ENCODE measurements at regions not wholly inside any gene's neighbourhood (a gene's known extent, or its start where the extent isn't known, plus 50 kb on each side); places are given as distances from the start of the nearest gene placed in this dataset.

- H3K4me1 ChIP-seq (ENCODE audit: control insufficient read depth, insufficient read depth, low read length, unreplicated experiment): no peaks in the 10 kb centered on the region
- H3K27me3 ChIP-seq (ENCODE audit: insufficient read depth, low read length): no peaks in the 10 kb centered on the region
- no peak overlapping the region for H3K4me3 ChIP-seq (ENCODE audit: low read depth, low read length)
- H3K79me2 ChIP-seq (ENCODE audit: control insufficient read depth, insufficient read depth, low read length, unreplicated experiment): no peaks in the 10 kb centered on the region
- H3K36me3 ChIP-seq (ENCODE audit: insufficient read depth, low read length): no peaks in the 10 kb centered on the region
- no peak overlapping the region for H2AFZ ChIP-seq (ENCODE audit: low read length, unreplicated experiment)
- no peak overlapping the region for H3K27ac ChIP-seq (ENCODE audit: low read depth, low read length)
Observed at GRCh38 chr1:163652441-163652840, 330.7 kb downstream of the NUF2 start.

GRCh38 chr1:163655565-163655964 lies 333.8 kb downstream of the NUF2 start:
- H2AFZ ChIP-seq (ENCODE audit: low read length, unreplicated experiment): no peak overlapping the region
- no peak overlapping the region for H3K27ac ChIP-seq (ENCODE audit: low read depth, low read length)
- H3K27me3 ChIP-seq (ENCODE audit: insufficient read depth, low read length): no peaks in the 10 kb centered on the region
- H3K79me2 ChIP-seq (ENCODE audit: control insufficient read depth, insufficient read depth, low read length, unreplicated experiment): no peaks in the 10 kb centered on the region
- H3K36me3 ChIP-seq (ENCODE audit: insufficient read depth, low read length): no peaks in the 10 kb centered on the region
- no peak overlapping the region for H3K4me3 ChIP-seq (ENCODE audit: low read depth, low read length)
- no peaks in the 10 kb centered on the region for H3K4me1 ChIP-seq (ENCODE audit: control insufficient read depth, insufficient read depth, low read length, unreplicated experiment)

- no peaks in the 10 kb centered on the region for H3K36me3 ChIP-seq (ENCODE audit: insufficient read depth, low read length)
- no peaks in the 10 kb centered on the region for H3K79me2 ChIP-seq (ENCODE audit: control insufficient read depth, insufficient read depth, low read length, unreplicated experiment)
- H2AFZ ChIP-seq (ENCODE audit: low read length, unreplicated experiment): no peak overlapping the region
- H3K4me1 ChIP-seq (ENCODE audit: control insufficient read depth, insufficient read depth, low read length, unreplicated experiment): no peaks in the 10 kb centered on the region
- H3K27me3 ChIP-seq (ENCODE audit: insufficient read depth, low read length): no peaks in the 10 kb centered on the region
- no peak overlapping the region for H3K27ac ChIP-seq (ENCODE audit: low read depth, low read length)
- H3K4me3 ChIP-seq (ENCODE audit: low read depth, low read length): no peak overlapping the region
Observed at GRCh38 chr1:163656095-163656759, 334.5 kb downstream of the NUF2 start.

- Histone ChIP-seq H3K27ac (ENCODE audit: low read depth, low read length) (no peak overlapping the region), H3K4me1 (ENCODE audit: control insufficient read depth, insufficient read depth, low read length, unreplicated experiment) (no peaks in the 10 kb centered on the region), H3K4me3 (ENCODE audit: low read depth, low read length) (no peak overlapping the region), H3K27me3 (ENCODE audit: insufficient read depth, low read length) (no peaks in the 10 kb centered on the region), H3K36me3 (ENCODE audit: insufficient read depth, low read length) (no peaks in the 10 kb centered on the region), H2AFZ (ENCODE audit: low read length, unreplicated experiment) (no peak overlapping the region), H3K79me2 (ENCODE audit: control insufficient read depth, insufficient read depth, low read length, unreplicated experiment) (no peaks in the 10 kb centered on the region)
Observed at GRCh38 chr1:163657719-163658118, 336.0 kb downstream of the NUF2 start.

- Histone ChIP-seq H3K4me3 (ENCODE audit: low read depth, low read length) (no peak overlapping the region), H3K27ac (ENCODE audit: low read depth, low read length) (no peak overlapping the region), H3K79me2 (ENCODE audit: control insufficient read depth, insufficient read depth, low read length, unreplicated experiment) (no peaks in the 10 kb centered on the region), H2AFZ (ENCODE audit: low read length, unreplicated experiment) (no peak overlapping the region), H3K27me3 (ENCODE audit: insufficient read depth, low read length) (no peaks in the 10 kb centered on the region), H3K36me3 (ENCODE audit: insufficient read depth, low read length) (no peaks in the 10 kb centered on the region), H3K4me1 (ENCODE audit: control insufficient read depth, insufficient read depth, low read length, unreplicated experiment) (no peaks in the 10 kb centered on the region)
Observed at GRCh38 chr1:163661391-163661790, 339.6 kb downstream of the NUF2 start.

GRCh38 chr1:163664671-163665335 lies 343.0 kb downstream of the NUF2 start:
- H3K36me3 ChIP-seq (ENCODE audit: insufficient read depth, low read length): no peaks in the 10 kb centered on the region
- H3K27ac ChIP-seq (ENCODE audit: low read depth, low read length): no peak overlapping the region
- H3K4me3 ChIP-seq (ENCODE audit: low read depth, low read length): no peak overlapping the region
- no peaks in the 10 kb centered on the region for H3K4me1 ChIP-seq (ENCODE audit: control insufficient read depth, insufficient read depth, low read length, unreplicated experiment)
- no peaks in the 10 kb centered on the region for H3K27me3 ChIP-seq (ENCODE audit: insufficient read depth, low read length)
- no peaks in the 10 kb centered on the region for H3K79me2 ChIP-seq (ENCODE audit: control insufficient read depth, insufficient read depth, low read length, unreplicated experiment)
- H2AFZ ChIP-seq (ENCODE audit: low read length, unreplicated experiment): no peak overlapping the region

- no peaks in the 10 kb centered on the region for H3K27me3 ChIP-seq (ENCODE audit: insufficient read depth, low read length)
- no peaks in the 10 kb centered on the region for H3K79me2 ChIP-seq (ENCODE audit: control insufficient read depth, insufficient read depth, low read length, unreplicated experiment)
- H3K4me1 ChIP-seq (ENCODE audit: control insufficient read depth, insufficient read depth, low read length, unreplicated experiment): no peaks in the 10 kb centered on the region
- no peak overlapping the region for H3K27ac ChIP-seq (ENCODE audit: low read depth, low read length)
- H2AFZ ChIP-seq (ENCODE audit: low read length, unreplicated experiment): no peak overlapping the region
- no peaks in the 10 kb centered on the region for H3K36me3 ChIP-seq (ENCODE audit: insufficient read depth, low read length)
- H3K4me3 ChIP-seq (ENCODE audit: low read depth, low read length): no peak overlapping the region
Observed at GRCh38 chr1:163668472-163668871, 346.7 kb downstream of the NUF2 start.

- H3K36me3 ChIP-seq (ENCODE audit: insufficient read depth, low read length): no peaks in the 10 kb centered on the region
- H3K4me1 ChIP-seq (ENCODE audit: control insufficient read depth, insufficient read depth, low read length, unreplicated experiment): no peaks in the 10 kb centered on the region
- no peaks in the 10 kb centered on the region for H3K27me3 ChIP-seq (ENCODE audit: insufficient read depth, low read length)
- H3K79me2 ChIP-seq (ENCODE audit: control insufficient read depth, insufficient read depth, low read length, unreplicated experiment): no peaks in the 10 kb centered on the region
- H3K4me3 ChIP-seq (ENCODE audit: low read depth, low read length): no peak overlapping the region
- H2AFZ ChIP-seq (ENCODE audit: low read length, unreplicated experiment): no peak overlapping the region
- H3K27ac ChIP-seq (ENCODE audit: low read depth, low read length): no peak overlapping the region
Observed at GRCh38 chr1:163670989-163671757, 349.4 kb downstream of the NUF2 start.

GRCh38 chr1:163672976-163673758 lies 351.4 kb downstream of the NUF2 start:
- Histone ChIP-seq H3K27ac (ENCODE audit: low read depth, low read length) (no peak overlapping the region), H2AFZ (ENCODE audit: low read length, unreplicated experiment) (no peak overlapping the region), H3K27me3 (ENCODE audit: insufficient read depth, low read length) (no peaks in the 10 kb centered on the region), H3K4me1 (ENCODE audit: control insufficient read depth, insufficient read depth, low read length, unreplicated experiment) (no peaks in the 10 kb centered on the region), H3K4me3 (ENCODE audit: low read depth, low read length) (no peak overlapping the region), H3K79me2 (ENCODE audit: control insufficient read depth, insufficient read depth, low read length, unreplicated experiment) (no peaks in the 10 kb centered on the region), H3K36me3 (ENCODE audit: insufficient read depth, low read length) (no peaks in the 10 kb centered on the region)

GRCh38 chr1:163673759-163674151 lies 352.0 kb downstream of the NUF2 start:
- Histone ChIP-seq H3K79me2 (ENCODE audit: control insufficient read depth, insufficient read depth, low read length, unreplicated experiment) (no peaks in the 10 kb centered on the region), H3K27me3 (ENCODE audit: insufficient read depth, low read length) (no peaks in the 10 kb centered on the region), H3K4me1 (ENCODE audit: control insufficient read depth, insufficient read depth, low read length, unreplicated experiment) (no peaks in the 10 kb centered on the region), H3K4me3 (ENCODE audit: low read depth, low read length) (no peak overlapping the region), H3K27ac (ENCODE audit: low read depth, low read length) (no peak overlapping the region), H3K36me3 (ENCODE audit: insufficient read depth, low read length) (no peaks in the 10 kb centered on the region), H2AFZ (ENCODE audit: low read length, unreplicated experiment) (no peak overlapping the region)

Measured in ACC112 (cell line).